OCI-LY7 (cell line): ENCODE measurements at regions not wholly inside any gene's neighbourhood (a gene's known extent, or its start where the extent isn't known, plus 50 kb on each side); places are given as distances from the start of the nearest gene placed in this dataset.

Experiments
- BruUV-seq: library from RNA; stranded (reverse); fragments of 400-500 nt; replicated peaks from 2 replicates; lab custom pipeline; 2021; lab: Mats Ljungman, UMichigan
- CTCF ChIA-PET: fragments of 300-600 bp; sonication (Branson Sonifier 250); formaldehyde crosslinking; loops from one replicate; lab custom pipeline; 2022; ENCODE audit warnings: antibody characterized with exemption; ENCODE audit not compliant: unreplicated experiment; lab: Charles Lee
- POLR2A ChIA-PET: fragments of 300-600 bp; sonication (Branson Sonifier 250); formaldehyde crosslinking; loops from one replicate; lab custom pipeline; 2022; ENCODE audit warnings: antibody characterized with exemption; lab: Charles Lee
- DNase-seq: peaks from one replicate; pipeline ENCODE4 v3.0.0-alpha.2; 2015; ENCODE audit warnings: low spot score
- H2AFZ ChIP-seq: fragments of 200-600 bp; sonication (generic), shearing (Covaris generic); 2 replicates; pipeline ENCODE4 v1.6.1; 2014; ENCODE audit warnings: mild to moderate bottlenecking, antibody characterized with exemption, low read length, moderate library complexity
- H3K27ac ChIP-seq: fragments of 200-600 bp; sonication (generic); 2 replicates; pipeline ENCODE4 v1.5.1; 2014; ENCODE audit warnings: mixed run types, low read depth, mild to moderate bottlenecking, moderate library complexity, low read length, inconsistent platforms; ENCODE audit not compliant: poor library complexity, severe bottlenecking
- H3K36me3 ChIP-seq: fragments of 200-600 bp; sonication (generic); 2 replicates; pipeline ENCODE4 v1.6.1; 2014; ENCODE audit warnings: mild to moderate bottlenecking, antibody characterized with exemption, low read length, moderate library complexity, mixed read lengths; ENCODE audit not compliant: insufficient read depth
- H3K4me1 ChIP-seq: fragments of 200-600 bp; sonication (generic); 2 replicates; pipeline ENCODE4 v1.5.1; 2014; ENCODE audit warnings: mild to moderate bottlenecking, low read length; ENCODE audit not compliant: insufficient read depth, poor library complexity, severe bottlenecking
- H3K4me2 ChIP-seq: fragments of 200-600 bp; sonication (generic); 2 replicates; pipeline ENCODE4 v1.6.1; 2014; ENCODE audit warnings: mild to moderate bottlenecking, low read length
- H3K4me3 ChIP-seq: fragments of 200-600 bp; sonication (generic); 2 replicates; pipeline ENCODE4 v1.5.1; 2014; ENCODE audit warnings: mild to moderate bottlenecking, low read depth, low read length; ENCODE audit not compliant: poor library complexity, severe bottlenecking
- H3K79me2 ChIP-seq: fragments of 200-600 bp; sonication (generic); 2 replicates; pipeline ENCODE4 v1.6.1; 2016; ENCODE audit warnings: low read depth, mild to moderate bottlenecking, low read length, moderate library complexity, mixed read lengths; ENCODE audit not compliant: insufficient read depth
- H3K9me2 ChIP-seq: fragments of 200-600 bp; sonication (generic); 2 replicates; pipeline ENCODE4 v1.6.1; 2016; ENCODE audit warnings: mild to moderate bottlenecking, low read length, mixed read lengths; ENCODE audit not compliant: insufficient read depth
- H3K9me3 ChIP-seq: fragments of 200-600 bp; sonication (generic); 2 replicates; pipeline ENCODE4 v1.6.1; 2014; ENCODE audit warnings: mild to moderate bottlenecking, mixed run types, low read length, mixed read lengths
- H4K20me1 ChIP-seq: fragments of 200-600 bp; sonication (generic); 2 replicates; pipeline ENCODE4 v1.6.1; 2014; ENCODE audit warnings: mild to moderate bottlenecking, antibody characterized with exemption, low read length, moderate library complexity, mixed read lengths; ENCODE audit not compliant: insufficient read depth
- EZH2phosphoT487 ChIP-seq: fragments of 200-600 bp; sonication (generic); IDR thresholded peaks from 2 replicates; pipeline ENCODE4 v1.6.1; 2018; ENCODE audit warnings: low read depth, borderline replicate concordance, mild to moderate bottlenecking, mixed run types, antibody characterized with exemption, low read length, moderate library complexity, mixed read lengths
- intact Hi-C: fragments of 100-400 bp; cut with micrococcal nuclease; formaldehyde crosslinking; loops from one replicate; pipeline ENCODE4 v1.10.0; 2022; ENCODE audit not compliant: unreplicated experiment
- TF ChIP-seq, protein P1 (sequence below): fragments of 200-600 bp; sonication (generic); conservative IDR thresholded peaks from 2 replicates; pipeline ENCODE4 v1.5.1; 2014; ENCODE audit warnings: mild to moderate bottlenecking, antibody characterized with exemption, low read length, moderate library complexity, mixed read lengths

DNA sequence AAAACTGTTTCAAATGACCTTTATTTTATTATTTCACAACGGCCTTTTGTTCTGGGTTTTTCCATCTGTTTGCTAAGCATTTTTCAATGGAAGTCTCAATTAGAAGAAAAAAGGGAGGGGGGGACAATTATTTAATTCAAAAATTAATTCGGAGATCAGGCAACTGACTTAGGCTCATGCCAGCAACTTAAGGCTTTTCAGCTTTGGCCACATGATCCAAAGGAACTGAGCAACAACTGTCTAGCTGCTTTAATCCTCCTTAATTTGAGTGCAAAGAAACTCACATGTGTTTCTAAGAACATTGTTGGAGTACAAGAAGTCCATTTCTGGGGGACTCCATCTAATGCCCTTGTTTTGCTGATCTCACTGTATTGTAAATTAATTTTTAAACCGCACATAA lies 188.0 kb downstream of the EXOC5 start:
- ChIA-PET CTCF (no interaction called here), POLR2A (no interaction called here)
- no peak overlapping the region for H3K4me3 ChIP-seq
- H3K36me3 ChIP-seq: no peaks in the 10 kb centered on the region
- BruUV-seq: no TSS peak
- H3K4me2 ChIP-seq: no peak overlapping the region
- H3K9me2 ChIP-seq: no peaks in the 10 kb centered on the region
- no peaks in the 10 kb centered on the region for H3K79me2 ChIP-seq
- intact Hi-C loops: no loop called here
- no peak overlapping the region for H2AFZ ChIP-seq
- no peak for TF ChIP-seq EZH2phosphoT487
- TF ChIP-seq, protein P1, sequence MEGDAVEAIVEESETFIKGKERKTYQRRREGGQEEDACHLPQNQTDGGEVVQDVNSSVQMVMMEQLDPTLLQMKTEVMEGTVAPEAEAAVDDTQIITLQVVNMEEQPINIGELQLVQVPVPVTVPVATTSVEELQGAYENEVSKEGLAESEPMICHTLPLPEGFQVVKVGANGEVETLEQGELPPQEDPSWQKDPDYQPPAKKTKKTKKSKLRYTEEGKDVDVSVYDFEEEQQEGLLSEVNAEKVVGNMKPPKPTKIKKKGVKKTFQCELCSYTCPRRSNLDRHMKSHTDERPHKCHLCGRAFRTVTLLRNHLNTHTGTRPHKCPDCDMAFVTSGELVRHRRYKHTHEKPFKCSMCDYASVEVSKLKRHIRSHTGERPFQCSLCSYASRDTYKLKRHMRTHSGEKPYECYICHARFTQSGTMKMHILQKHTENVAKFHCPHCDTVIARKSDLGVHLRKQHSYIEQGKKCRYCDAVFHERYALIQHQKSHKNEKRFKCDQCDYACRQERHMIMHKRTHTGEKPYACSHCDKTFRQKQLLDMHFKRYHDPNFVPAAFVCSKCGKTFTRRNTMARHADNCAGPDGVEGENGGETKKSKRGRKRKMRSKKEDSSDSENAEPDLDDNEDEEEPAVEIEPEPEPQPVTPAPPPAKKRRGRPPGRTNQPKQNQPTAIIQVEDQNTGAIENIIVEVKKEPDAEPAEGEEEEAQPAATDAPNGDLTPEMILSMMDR: no peak
- no peaks in the 10 kb centered on the region for H3K4me1 ChIP-seq
- H3K9me3 ChIP-seq: no peaks in the 10 kb centered on the region
- no peak for DNase-seq
- H3K27ac ChIP-seq: no peak overlapping the region
- no peaks in the 10 kb centered on the region for H4K20me1 ChIP-seq

DNA sequence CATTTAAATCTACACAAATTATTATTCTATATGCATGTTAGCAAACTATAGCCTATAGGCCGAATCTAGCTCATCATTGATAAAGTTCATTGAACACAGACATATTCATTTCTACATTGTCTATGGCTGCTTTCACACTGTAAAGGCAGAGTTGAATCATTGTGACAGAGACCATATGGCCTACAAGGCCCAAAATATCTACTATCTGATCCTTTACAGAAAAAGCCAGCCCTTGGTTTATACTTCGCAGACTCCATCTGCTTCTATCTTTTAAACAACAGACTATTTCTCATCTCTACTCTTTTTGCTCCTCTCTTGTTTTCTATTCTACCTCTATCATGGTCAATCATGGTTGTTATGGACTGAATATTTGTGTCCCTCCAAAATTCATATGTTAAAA lies 190.7 kb downstream of the EXOC5 start:
- Histone ChIP-seq H3K79me2 (no peaks in the 10 kb centered on the region), H3K4me1 (no peaks in the 10 kb centered on the region), H2AFZ (no peak overlapping the region), H4K20me1 (no peaks in the 10 kb centered on the region), H3K36me3 (no peaks in the 10 kb centered on the region), H3K4me3 (no peak overlapping the region), H3K4me2 (no peak overlapping the region), H3K27ac (no peak overlapping the region), H3K9me3 (no peaks in the 10 kb centered on the region), H3K9me2 (no peaks in the 10 kb centered on the region)
- DNase-seq: no peak
- TF ChIP-seq, protein P1: no peak
- TF ChIP-seq EZH2phosphoT487: no peak
- no TSS peak for BruUV-seq
- POLR2A ChIA-PET: interaction anchor here (0.6 kb wide), 2 partner anchors 141 to 1295 kb away, joined by 3 to 4 read pairs; no protein-coding TSS in a partner anchor
- intact Hi-C loops: no loop called here
- CTCF ChIA-PET: no interaction called here

DNA sequence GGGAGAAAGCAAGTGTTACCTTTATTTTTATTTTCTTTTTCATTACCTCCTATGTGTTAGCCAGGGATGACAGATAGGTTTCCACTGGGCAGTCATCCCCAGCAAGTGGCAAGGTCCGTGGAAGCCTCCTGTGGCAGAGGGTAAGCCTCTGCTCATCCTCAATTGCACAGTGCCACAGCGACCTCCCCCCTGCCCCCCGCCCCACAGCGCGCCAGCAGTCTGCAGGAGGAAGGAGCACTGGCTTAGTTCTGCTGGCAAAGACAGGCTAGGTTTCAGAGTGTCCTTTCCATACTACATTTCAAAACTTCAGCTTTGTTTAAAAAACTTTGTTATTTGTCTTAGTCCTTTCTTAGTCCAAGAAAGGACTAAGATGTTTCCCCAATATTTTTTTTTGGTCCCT lies 194.7 kb downstream of the EXOC5 start:
- BruUV-seq: no TSS peak
- no peak overlapping the region for H3K4me3 ChIP-seq
- no peak overlapping the region for H3K4me2 ChIP-seq
- intact Hi-C loops: no loop called here
- no peaks in the 10 kb centered on the region for H3K4me1 ChIP-seq
- no peaks in the 10 kb centered on the region for H3K36me3 ChIP-seq
- no peaks in the 10 kb centered on the region for H3K79me2 ChIP-seq
- TF ChIP-seq, protein P1: no peak
- no peak for TF ChIP-seq EZH2phosphoT487
- ChIA-PET CTCF (no interaction called here), POLR2A (no interaction called here)
- no peak overlapping the region for H2AFZ ChIP-seq
- H3K9me2 ChIP-seq: no peaks in the 10 kb centered on the region
- H4K20me1 ChIP-seq: no peaks in the 10 kb centered on the region
- DNase-seq: no peak
- H3K27ac ChIP-seq: no peak overlapping the region
- H3K9me3 ChIP-seq: no peaks in the 10 kb centered on the region
